SK-N-SH treated with all-trans-retinoic acid at 6 μM for 48 hours (cell line): ENCODE measurements at regions not wholly inside any gene's neighbourhood (a gene's known extent, or its start where the extent isn't known, plus 50 kb on each side); places are given as distances from the start of the nearest gene placed in this dataset.

Experiments
- ARNTL ChIP-seq: fragments of 450-650 bp; formaldehyde crosslinking; IDR thresholded peaks from 2 replicates; pipeline ENCODE4 v1.5.0; 2020; ENCODE audit warnings: low read depth, mild to moderate bottlenecking, moderate library complexity, borderline replicate concordance
- BACH2 ChIP-seq: fragments of 250-450 bp; sonication (Bioruptor Pico); IDR thresholded peaks from 2 replicates; pipeline ENCODE4 v1.9.0; 2021; ENCODE audit warnings: mild to moderate bottlenecking, borderline replicate concordance
- CREB5 ChIP-seq: fragments of 250-450 bp; sonication (Bioruptor Pico); IDR thresholded peaks from 2 replicates; pipeline ENCODE4 v1.5.1; 2020; ENCODE audit warnings: low read depth, mild to moderate bottlenecking, moderate library complexity
- CSDC2 ChIP-seq: fragments of 250-450 bp; sonication (Bioruptor Pico); IDR thresholded peaks from 2 replicates; pipeline ENCODE4 v1.5.0; 2020; ENCODE audit warnings: mild to moderate bottlenecking, moderate library complexity
- CSRNP3 ChIP-seq: fragments of 250-450 bp; sonication (Bioruptor Pico); IDR thresholded peaks from 2 replicates; pipeline ENCODE4 v1.5.1; 2021; ENCODE audit warnings: mild to moderate bottlenecking, moderate library complexity
- GLIS3 ChIP-seq: fragments of 250-450 bp; sonication (Bioruptor Pico); IDR thresholded peaks from 2 replicates; pipeline ENCODE4 v1.5.0; 2020; ENCODE audit warnings: mild to moderate bottlenecking, moderate library complexity
- ISL1 ChIP-seq: fragments of 250-450 bp; sonication (Bioruptor Pico); IDR thresholded peaks from 2 replicates; pipeline ENCODE4 v2.1.2; 2022; ENCODE audit warnings: mild to moderate bottlenecking, moderate library complexity
- OSR1 ChIP-seq: fragments of 250-450 bp; sonication (Bioruptor Pico); IDR thresholded peaks from 2 replicates; pipeline ENCODE4 v1.8.0; 2022; ENCODE audit warnings: moderate library complexity, mild to moderate bottlenecking, inconsistent platforms
- PATZ1 ChIP-seq: fragments of 250-450 bp; sonication (Bioruptor Pico); IDR thresholded peaks from 2 replicates; pipeline ENCODE4 v1.8.0; 2020; ENCODE audit warnings: mild to moderate bottlenecking, moderate library complexity, borderline replicate concordance
- POU6F1 ChIP-seq: fragments of 250-450 bp; sonication (Bioruptor Pico); IDR thresholded peaks from 2 replicates; pipeline ENCODE4 v1.8.0; 2021; ENCODE audit warnings: low read depth, mild to moderate bottlenecking, moderate library complexity, borderline replicate concordance
- PPARA ChIP-seq: fragments of 250-450 bp; sonication (Bioruptor Pico); IDR thresholded peaks from 2 replicates; pipeline ENCODE4 v1.5.0; 2020; ENCODE audit warnings: mild to moderate bottlenecking, borderline replicate concordance
- RARB ChIP-seq: fragments of 250-450 bp; sonication (Bioruptor Pico); IDR thresholded peaks from 2 replicates; pipeline ENCODE4 v1.8.0; 2021; ENCODE audit warnings: mild to moderate bottlenecking, moderate library complexity
- SNAI2 ChIP-seq: fragments of 250-450 bp; sonication (Bioruptor Pico); IDR thresholded peaks from 2 replicates; pipeline ENCODE4 v1.5.0; 2020; ENCODE audit warnings: mild to moderate bottlenecking, moderate library complexity
- ZNF565 ChIP-seq: fragments of 450-650 bp; formaldehyde crosslinking; conservative IDR thresholded peaks from 2 replicates; pipeline ENCODE4 v1.5.0; 2020; ENCODE audit warnings: low read depth, mild to moderate bottlenecking, moderate library complexity

GRCh38 chr2:12797815-12798214 lies 81.1 kb downstream of the TRIB2 start:
- no peak for TF ChIP-seq PPARA (CRISPR knock-in tag)
- no peak for TF ChIP-seq PATZ1
- no peak for TF ChIP-seq CSRNP3 (CRISPR knock-in tag)
- no peak for TF ChIP-seq GLIS3 (CRISPR knock-in tag)
- no peak for TF ChIP-seq ISL1 (CRISPR knock-in tag)
- no peak for TF ChIP-seq ARNTL (CRISPR knock-in tag)
- TF ChIP-seq RARB (CRISPR knock-in tag) = no peak
- no peak for TF ChIP-seq CREB5 (CRISPR knock-in tag)
- TF ChIP-seq ZNF565 (CRISPR knock-in tag) = no peak
- TF ChIP-seq CSDC2 (CRISPR knock-in tag) = no peak
- TF ChIP-seq SNAI2 (CRISPR knock-in tag) = no peak
- no peak for TF ChIP-seq OSR1
- no peak for TF ChIP-seq BACH2 (CRISPR knock-in tag)
- TF ChIP-seq POU6F1 (CRISPR knock-in tag) = no peak
